NCI-H128 (cell line): ENCODE measurements at regions not wholly inside any gene's neighbourhood (a gene's known extent, or its start where the extent isn't known, plus 50 kb on each side); places are given as distances from the start of the nearest gene placed in this dataset.

ENCODE experiments used
- DNase-seq: peaks from one replicate; lab custom pipeline; 2025; ENCODE audit not compliant: unreplicated experiment; lab: John Stamatoyannopoulos, UW

- no peak for DNase-seq
Observed at GRCh38 chr12:60977966-60978365, 1282.2 kb upstream of the USP15 start.

- no peak for DNase-seq
Observed at GRCh38 chr12:60980558-60980957, 1279.6 kb upstream of the USP15 start.

- no peak for DNase-seq
Observed at GRCh38 chr12:60981473-60981872, 1278.7 kb upstream of the USP15 start.

- no peak for DNase-seq
Observed at GRCh38 chr12:60992087-60992486, 1268.1 kb upstream of the USP15 start.

GRCh38 chr12:60995256-60995825, 1264.9 kb upstream of the USP15 start:
- no peak for DNase-seq

GRCh38 chr12:60997869-60998378, 1262.3 kb upstream of the USP15 start:
- no peak for DNase-seq

- DNase-seq, result no peak
Observed at GRCh38 chr12:61009192-61009591, 1251.0 kb upstream of the USP15 start.

GRCh38 chr12:61011767-61012423, 1248.3 kb upstream of the USP15 start:
- no peak for DNase-seq

- DNase-seq, result no peak
Observed at GRCh38 chr12:61018571-61018970, 1241.6 kb upstream of the USP15 start.

GRCh38 chr12:61023231-61023630, 1237.0 kb upstream of the USP15 start:
- DNase-seq, result no peak

GRCh38 chr12:61029516-61029915, 1230.7 kb upstream of the USP15 start:
- no peak for DNase-seq

- no peak for DNase-seq
Observed at GRCh38 chr12:61037792-61038191, 1222.4 kb upstream of the USP15 start.

- DNase-seq, result no peak
Observed at GRCh38 chr12:61043838-61044237, 1216.4 kb upstream of the USP15 start.

GRCh38 chr12:61044766-61045165, 1215.4 kb upstream of the USP15 start:
- no peak for DNase-seq

- no peak for DNase-seq
Observed at GRCh38 chr12:61070640-61071414, 1189.4 kb upstream of the USP15 start.

GRCh38 chr12:61072717-61073116, 1187.5 kb upstream of the USP15 start:
- DNase-seq, result no peak

GRCh38 chr12:61095111-61095510, 1165.1 kb upstream of the USP15 start:
- DNase-seq, result no peak

- DNase-seq, result no peak
Observed at GRCh38 chr12:61098031-61098580, 1162.1 kb upstream of the USP15 start.

GRCh38 chr12:61107118-61107517, 1153.1 kb upstream of the USP15 start:
- DNase-seq, result no peak

GRCh38 chr12:61111218-61111617, 1149.0 kb upstream of the USP15 start:
- DNase-seq, result no peak

GRCh38 chr12:61137677-61138414, 1122.4 kb upstream of the USP15 start:
- DNase-seq, result no peak
